Neural progenitor cell (in vitro differentiated cells): ENCODE measurements at regions not wholly inside any gene's neighbourhood (a gene's known extent, or its start where the extent isn't known, plus 50 kb on each side); places are given as distances from the start of the nearest gene placed in this dataset.

Experiments
- CTCF ChIP-seq: fragments of 200-600 bp; sonication (generic); IDR thresholded peaks from 2 replicates; pipeline ENCODE4 v1.5.1; 2017; ENCODE audit warnings: antibody characterized with exemption, mild to moderate bottlenecking
- EZH2 ChIP-seq: fragments of 200-600 bp; sonication (generic); IDR thresholded peaks from 2 replicates; pipeline ENCODE4 v1.6.1; 2017; ENCODE audit warnings: antibody characterized with exemption, mild to moderate bottlenecking, moderate library complexity

- TF ChIP-seq CTCF (no peak), EZH2 (no peak)
Observed at GRCh38 chr12:30874455-30875321, 51.9 kb upstream of the TSPAN11 start.
